Retina (tissue), 1 donor: ENCODE measurements at regions not wholly inside any gene's neighbourhood (a gene's known extent, or its start where the extent isn't known, plus 50 kb on each side); places are given as distances from the start of the nearest gene placed in this dataset.
A peak's percentile ranks its signal among the peaks of the same experiment; 100 is the strongest.
"Not testable (repeated sequence)": the region's sequence is repeated elsewhere in the genome, so short reads cannot be mapped to it uniquely, and the experiment has no call there.

ENCODE experiments used
- DNase-seq: peaks from one replicate; pipeline ENCODE4 v3.0.0-alpha.2; 2016

DNA sequence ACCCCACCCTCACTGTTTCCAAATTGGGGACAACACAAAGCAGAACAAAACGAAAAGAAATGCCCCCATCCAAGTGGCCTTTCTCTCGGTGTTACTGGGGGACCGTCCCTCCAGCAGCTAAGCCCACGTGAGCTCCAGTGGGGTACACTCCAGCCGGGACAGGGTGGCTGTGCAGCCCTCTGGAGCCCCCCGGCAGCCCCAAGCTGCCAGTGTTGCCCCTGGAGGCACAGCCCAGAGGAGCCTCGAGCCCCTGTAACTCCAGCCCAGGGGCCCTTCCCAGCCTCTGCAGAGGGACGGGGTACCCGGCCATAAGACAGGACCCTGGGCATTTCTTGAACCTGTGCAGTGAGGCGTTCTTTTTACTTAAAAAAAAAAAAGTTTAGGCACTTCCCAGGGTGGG is 124.5 kb upstream of the KCTD7 start:
- DNase-seq: no peak

DNA sequence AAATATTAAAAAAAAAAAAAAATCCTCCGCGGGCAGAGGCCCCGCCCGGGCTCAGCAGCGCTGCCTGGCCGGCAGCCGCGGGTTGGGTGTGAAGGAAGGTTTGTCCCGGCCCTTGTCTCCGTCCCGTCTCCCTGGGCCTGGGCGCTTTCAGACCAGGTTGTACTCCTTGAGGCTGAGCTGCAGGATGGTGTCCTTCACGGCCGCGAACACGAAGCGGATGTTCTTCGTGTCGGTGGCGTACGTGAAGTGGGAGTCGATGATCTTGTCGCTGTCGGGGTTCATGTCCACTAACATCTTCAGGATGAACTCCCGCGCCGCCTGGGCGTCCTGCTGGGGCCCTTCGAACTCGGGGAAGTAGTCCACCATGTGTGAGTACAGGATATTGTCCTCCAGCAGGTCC is 123.7 kb upstream of the KCTD7 start:
- no peak for DNase-seq

DNA sequence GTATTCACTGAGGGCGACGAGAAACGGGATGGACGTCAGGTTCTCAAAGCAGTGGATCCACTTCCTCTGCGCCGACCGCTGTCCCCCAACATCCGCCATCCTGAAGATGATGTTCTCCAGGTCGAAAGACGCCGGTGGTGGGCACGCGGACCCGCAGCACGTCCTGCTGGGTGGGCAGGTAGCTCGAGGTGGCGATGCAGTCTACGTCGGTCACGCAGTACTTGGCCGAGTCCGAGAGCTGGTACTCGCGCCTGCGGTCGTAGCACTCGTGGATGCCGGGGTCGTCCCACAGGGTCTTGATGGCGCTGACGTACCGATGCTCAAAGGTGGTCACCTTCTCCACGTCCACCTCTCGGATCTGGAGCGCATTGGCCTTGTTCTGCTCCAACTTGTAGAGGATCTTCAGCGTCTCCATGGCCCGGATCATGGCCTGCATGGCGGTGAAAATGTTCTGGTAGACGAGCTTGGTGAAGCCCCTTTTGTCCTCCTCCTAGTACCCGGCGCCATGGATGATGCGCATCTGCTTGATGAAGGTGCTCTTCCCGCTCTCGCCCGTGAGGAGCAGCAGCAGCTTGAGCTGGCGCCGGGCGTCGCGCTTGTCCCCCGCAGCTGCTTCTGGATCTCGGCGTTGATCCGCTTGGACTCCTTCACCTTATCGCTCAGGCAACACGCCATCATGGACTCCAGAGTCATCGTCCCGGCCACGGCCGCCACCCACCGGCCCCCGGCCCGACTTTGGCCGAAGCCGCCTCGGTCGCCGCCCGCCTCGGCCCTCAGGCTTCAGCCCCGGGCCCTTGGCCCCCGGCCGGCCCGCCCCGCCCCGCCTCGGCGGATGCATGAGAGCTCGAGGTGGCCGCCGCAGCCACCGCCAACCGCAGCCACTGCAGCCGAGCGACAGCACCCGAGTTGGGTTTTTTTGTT is 122.9 kb upstream of the KCTD7 start:
- DNase-seq: peak; percentile 64

DNA sequence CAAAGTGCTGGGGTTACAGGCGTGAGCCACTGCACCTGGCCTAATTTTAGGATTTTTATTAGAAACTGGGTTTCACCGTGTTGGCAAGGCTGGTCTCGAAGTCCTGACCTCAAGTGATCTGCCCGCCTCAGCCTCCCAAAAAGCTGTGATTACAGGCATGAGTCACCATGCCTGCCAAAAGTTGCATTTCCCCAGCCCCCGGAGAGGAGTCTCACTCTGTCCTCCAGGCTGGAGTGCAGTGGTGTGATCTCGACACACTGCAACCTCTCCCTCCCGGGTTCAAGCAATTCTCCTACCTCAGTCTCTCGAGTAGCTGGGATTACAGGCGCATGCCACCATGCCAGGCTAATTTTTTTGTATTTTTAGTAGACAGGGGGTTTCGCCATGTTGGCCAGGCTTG is 122.0 kb upstream of the KCTD7 start:
- not testable (repeated sequence) for DNase-seq

DNA sequence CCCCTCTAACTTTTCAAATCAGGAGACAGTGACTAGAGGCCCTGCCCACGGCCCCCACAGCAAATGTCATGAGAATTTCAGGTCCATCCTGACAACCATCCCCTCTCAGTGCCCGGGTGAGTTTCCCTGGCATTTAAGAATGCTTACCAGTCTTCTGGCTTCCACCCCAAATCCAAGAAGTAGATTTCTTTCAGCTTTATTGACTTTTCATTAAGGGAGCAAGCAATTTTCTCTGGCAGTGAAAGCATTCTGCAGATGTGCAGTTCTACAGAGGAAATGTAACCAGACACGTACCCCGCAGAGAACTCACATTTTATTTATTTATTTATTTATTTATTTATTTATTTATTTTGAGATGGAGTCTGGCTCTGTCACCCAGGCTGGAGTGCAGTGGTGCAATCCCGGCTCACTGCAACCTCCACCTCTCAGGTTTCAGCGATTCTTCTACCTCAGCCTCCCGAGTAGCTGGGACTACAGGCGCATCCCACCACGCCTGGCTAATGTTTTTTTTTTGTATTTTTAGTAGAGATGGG is 120.9 kb upstream of the KCTD7 start:
- DNase-seq: no peak

DNA sequence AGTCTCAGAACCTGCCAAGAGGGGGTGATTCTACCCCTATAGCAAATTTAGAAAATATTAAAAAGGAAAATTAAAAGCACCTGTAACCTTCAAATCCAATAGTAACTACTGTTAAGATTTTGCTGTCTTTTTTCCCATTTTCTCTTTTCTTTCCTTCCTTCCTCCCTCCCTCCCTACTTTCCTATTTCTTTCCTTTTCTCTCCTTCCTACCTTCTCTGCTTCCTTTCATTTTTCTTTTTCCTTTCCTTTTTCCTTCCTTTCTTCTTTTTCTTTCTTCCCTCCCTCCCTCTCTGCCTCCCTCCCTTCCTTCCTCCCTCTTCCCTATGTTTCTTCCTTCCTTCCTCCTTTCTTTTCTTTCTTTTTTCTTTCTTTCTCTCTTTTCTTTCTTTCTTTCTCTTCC is 120.2 kb upstream of the KCTD7 start:
- DNase-seq: no peak

DNA sequence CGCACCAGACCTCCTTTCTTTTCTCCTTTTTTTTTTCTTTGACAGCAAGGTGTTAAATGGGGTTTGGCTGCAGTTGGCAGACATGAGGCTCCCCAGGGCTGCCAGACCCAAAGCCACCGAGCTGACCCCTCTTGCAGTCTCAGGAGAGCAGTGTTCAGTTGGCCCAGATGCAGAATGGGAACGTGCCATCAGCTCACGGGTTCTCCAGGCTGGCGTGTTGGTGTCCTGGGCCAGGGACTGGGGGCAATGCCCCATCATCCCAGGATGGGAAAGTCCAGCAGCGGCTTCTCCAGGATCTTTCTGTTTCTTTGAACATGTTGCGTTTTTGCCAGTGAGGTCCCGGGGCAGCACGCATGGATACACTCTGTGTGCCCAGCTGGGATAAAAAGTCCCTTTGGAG is 114.6 kb upstream of the KCTD7 start:
- no peak for DNase-seq

DNA sequence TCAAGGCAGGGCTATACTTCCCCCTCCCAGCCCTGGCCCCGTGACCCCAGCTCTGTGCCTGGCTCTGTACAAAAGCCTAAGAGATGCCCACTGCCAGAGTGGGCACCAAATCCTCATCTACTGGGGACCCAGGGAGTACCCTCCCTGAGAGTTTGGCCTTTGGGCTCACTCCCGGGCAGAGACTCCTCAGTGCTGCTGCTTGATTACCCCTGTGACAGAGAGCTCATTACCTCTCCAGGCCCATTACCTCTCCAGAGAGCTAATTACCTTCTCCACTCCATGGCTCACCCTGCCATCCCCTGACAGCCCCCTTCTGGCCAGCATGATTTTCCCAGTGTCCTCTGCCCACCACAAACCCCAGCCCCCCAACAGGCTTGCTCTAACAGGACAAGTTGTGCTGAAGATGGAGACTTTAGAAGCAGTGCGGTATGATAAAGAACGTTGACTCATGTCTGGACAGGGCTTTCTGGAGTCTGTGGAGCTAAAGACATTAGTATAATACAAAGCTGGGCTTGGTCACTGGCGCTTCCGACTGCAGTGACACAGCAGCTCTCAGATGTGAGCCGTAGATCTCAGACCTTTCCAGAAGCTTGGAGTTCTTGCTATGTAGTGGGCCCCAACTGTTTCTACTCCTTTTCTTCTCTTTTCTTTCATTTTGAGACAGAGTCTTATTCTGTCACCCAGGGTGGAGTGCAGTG is 111.3 kb upstream of the KCTD7 start:
- DNase-seq: no peak

DNA sequence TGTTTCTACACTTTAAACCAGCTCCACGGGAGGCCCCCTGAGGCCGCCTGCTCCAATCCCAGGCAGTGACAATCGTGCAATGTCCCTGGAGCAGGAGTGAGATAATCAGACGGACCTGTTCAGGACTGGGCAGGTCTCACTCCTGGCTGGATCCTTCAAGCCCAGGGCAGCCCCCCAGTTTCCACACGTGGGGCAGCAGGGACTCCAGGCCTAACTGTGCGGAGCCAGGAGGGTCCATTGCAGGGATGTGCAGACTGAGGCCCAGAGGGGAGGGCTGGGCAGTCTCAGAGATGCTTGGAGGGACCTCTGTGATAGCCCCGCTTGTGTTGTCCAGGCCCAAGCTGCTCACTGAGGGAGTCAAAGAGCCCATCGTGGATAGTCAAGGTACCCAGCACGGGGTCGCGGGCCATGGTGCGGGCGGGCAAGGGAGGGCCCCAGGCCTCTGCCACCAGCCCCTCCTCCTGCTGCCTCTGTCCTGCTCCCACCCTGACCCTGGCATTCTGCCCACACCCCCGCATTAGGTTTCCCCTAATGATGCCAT is 110.5 kb upstream of the KCTD7 start:
- DNase-seq: no peak

DNA sequence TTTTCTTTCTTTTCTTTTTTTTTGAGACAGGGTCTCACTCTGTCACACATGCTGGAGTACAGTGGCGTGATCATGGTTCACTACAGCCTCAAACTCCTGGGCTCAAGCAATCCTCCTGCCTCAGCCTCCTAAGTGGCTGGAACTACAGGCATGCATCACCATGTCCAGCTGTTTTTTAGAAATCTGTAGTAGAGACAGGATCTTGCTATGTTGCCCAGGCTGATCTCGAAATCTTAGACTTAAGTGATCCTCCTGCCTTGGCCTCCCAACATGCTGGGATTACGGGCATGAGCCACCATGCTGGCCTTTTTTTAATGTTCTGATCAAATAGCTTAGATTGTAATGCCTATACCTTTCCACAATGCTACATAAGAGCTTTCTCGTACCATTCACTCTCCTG is 107.0 kb upstream of the KCTD7 start:
- no peak for DNase-seq

DNA sequence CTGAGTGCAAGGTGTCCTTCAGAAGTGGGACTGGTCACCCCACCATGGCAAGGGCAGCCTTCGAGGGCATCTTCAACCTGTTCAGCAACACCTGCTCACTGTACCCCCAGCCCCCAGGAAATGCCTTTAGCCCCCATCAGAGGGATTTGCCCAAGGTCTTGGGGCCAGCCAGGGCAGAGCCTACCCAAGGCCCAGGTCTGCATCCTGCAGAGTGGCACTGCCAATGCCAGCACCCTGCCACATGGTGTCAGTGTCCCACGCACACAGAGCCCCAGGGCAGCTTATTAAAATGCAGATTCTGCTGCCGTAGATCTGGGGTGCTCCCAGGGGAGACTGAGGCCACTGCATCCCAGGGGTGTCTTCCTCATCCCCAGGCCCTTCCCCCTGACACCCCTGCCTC is 106.2 kb upstream of the KCTD7 start:
- DNase-seq: no peak

DNA sequence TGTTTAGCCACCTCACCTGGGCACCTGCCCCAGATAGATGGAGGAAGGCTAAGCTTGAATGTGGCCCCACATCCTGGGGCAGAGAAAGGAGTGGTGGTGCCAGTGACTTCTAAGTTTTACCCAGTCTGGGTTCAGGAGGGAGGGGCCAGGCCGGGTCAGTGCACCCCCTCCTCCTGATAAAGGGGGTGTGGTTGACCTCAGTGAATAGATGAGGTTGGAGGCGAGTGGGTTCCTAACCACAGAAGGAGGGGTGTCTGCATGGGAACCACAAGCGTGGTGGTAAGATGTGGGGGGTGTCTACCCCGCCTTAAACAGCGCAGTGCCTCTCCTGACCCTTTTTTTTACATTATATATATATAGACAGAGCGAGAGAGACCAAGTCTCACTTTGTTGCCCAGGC is 105.3 kb upstream of the KCTD7 start:
- DNase-seq: no peak

DNA sequence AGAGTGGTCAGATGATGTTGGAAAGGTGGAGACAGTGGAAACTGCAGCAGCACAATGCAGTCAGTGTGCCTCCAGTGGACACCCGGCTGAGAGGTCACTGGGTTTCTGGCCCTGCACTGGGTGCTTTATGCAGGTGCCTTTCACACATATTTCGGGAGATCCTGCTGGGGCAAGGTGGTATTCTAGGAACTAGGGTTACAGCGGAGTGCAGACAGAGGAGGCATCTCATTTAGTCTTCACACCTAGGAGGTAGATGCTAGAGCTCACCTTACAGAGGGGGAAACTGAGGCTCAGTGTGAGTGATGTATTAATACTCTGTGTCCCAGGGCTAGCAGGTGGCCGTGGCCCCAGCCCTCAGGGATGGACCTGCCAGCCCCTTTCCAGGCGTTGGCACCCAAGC is 103.9 kb upstream of the KCTD7 start:
- DNase-seq: no peak

DNA sequence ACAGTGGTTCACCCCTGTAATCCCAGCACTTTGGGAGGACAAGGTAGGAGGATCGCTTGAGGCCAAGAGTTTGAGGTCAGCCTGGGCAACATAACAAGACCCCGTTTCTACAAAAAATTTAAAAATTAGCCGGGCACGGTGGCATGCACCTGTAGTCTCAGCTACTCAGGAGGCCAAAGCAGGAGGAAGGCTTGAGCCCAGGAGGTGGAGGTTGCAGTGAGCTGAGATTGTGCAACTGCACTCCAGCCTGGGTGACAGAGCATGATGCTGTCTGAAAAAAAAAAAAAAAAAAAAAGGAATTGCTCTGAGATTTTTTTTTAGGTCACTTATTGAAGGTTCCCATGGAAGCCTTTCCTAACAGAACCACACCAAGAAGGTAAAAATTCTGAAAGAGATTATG is 101.9 kb upstream of the KCTD7 start:
- DNase-seq: not testable (repeated sequence)

DNA sequence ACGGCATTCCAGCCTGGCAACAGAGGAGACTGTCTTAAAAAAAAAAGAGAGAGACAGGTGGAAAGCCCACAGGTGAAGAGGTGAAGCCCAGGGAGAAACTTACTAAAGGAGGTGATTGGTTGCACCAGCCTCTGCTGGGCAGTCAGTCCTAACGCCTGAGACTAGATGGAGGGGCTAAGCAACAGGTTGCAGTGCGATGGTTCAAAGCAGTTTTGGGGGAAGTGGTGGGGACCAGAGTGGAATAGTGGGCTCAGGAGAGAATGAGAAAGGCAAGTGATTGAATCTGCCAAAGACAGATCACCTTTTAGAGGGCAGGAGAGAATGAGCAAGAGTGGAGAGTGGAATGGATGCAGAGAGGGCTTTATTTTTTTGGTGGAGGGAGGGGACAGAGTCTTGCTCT is 100.0 kb upstream of the KCTD7 start:
- no peak for DNase-seq

DNA sequence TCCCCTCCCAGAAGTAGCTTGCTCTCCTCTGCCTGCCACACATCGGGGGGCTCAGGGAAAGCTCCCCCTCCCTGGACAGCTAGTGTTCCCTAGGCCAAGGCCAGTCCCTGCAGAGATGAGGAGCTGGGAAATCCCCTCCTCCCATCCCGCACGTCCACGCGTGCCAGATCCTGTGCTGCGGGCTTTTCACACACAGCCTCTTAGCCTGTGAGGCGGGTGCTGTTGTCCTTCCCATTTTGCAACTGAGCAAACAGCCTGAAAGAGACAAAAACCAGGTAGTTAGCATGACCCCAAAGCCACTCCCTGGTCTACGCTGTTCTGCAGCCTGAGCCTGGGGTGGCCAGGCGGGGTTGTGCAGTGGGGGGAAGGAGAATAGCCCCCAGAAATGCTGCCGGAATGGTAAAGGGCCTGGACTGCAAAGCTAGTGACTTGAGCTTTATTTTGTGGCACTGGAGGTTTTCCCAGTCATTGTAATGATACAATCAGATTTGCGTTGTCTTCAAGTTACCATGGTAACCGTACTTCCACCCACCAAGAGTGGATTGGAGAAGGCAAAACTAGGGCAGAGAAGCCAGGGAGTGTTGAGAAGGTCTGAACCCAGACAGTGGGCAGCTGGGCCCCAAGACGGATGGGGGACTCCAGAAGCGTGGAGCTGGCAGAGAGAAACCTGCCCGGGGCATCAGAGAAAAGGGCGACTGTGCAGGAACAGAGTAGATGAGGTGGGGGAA is 98.6 kb upstream of the KCTD7 start:
- no peak for DNase-seq

DNA sequence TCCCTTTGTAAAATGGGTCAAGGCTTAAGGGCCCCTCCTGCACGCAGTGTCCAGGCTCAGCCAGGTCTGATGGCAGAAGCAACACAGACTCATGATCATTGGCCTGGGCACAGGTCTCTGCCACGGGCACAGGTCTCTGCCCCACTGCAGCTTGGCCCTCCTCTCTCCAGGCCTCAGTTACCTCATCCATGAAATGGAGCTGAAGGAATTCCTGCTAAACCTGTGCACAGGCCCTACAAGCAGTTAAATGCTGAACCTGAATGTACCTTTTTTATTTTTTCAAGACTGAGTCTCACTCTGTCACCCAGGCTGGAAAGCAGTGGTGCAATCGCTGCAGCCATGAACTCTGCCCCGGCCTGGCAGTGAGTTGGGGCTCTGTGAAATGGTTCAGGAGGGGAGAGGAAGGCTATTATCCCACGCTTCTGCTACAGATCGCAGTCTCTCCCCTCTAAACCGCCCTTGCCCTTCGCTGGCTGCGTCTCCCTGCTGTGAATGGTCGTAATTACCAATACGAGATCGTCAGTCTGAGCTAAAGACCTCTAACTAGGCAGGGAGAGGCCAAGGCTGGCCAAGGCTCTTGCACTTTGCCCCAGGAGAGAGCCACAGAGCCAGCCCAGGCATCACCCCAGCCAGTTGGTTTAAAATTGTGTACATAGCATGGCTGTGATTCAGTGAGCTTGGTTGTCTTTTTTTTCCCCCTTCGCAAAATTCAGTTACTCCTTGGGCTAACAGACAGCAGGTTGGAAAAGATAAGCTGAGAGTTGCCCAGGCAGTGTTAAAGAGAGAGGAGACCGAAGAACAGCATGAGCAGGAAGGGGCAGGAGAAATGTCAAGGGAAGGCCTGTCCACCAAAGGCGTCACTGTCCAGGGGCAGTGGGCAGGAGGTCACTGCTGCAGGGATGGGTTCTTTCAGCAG is 93.0 kb upstream of the KCTD7 start:
- DNase-seq: no peak

DNA sequence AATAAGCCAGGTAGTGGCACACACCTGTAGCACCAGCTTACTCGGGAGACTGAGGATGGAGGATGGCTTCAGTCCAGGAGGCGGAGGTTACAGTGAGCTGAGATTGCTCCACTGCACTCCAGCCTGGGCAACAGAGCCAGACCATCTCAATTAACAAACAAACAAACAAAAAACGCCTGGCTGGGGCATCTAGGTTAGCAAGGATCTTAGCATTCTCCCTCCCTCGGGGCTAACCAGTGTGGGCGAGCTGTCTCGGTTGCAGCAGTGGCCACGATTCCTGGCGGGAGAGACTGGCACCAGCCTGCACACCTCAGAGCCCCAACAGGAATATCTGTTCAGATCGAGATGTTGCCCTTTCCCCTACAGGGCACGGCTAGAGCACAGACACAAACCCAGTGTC is 91.3 kb upstream of the KCTD7 start:
- no peak for DNase-seq

DNA sequence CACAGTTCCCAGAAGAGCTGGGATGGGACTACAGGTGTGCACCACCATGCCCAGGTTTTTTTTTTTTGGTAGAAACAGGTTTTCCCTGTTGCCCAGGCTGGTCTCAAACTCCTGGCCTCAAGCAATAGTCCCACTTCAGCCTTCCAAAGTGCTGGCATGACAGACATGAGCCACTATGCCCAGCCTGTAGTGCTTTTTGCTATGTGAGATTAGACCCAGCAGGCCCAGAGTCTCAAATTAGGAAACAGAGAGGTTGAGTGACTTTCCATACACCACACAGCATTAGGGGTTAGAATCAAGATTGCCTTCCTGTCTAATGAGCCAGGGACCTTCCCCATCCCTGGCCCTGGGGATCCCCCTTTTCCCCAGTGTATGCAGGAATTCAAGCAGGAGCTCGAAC is 90.8 kb upstream of the KCTD7 start:
- no peak for DNase-seq

DNA sequence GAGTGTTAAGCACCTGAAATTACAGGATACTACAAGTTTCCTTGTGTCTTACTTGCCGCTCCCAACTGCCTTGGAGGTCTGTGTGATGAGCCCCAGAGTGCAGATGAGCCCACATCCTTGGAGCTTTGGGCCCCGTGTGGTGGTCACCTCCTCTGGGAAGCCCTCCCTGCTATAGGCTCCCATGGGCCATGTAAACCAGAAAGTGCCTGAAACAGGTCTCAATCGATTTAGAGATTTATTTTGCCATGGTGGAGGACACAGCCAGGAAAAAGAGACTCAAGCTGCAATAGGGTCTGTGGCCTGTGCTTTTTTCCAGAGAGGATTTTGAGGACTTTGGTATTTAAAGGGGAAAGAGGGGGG is 89.4 kb upstream of the KCTD7 start:
- no peak for DNase-seq

DNA sequence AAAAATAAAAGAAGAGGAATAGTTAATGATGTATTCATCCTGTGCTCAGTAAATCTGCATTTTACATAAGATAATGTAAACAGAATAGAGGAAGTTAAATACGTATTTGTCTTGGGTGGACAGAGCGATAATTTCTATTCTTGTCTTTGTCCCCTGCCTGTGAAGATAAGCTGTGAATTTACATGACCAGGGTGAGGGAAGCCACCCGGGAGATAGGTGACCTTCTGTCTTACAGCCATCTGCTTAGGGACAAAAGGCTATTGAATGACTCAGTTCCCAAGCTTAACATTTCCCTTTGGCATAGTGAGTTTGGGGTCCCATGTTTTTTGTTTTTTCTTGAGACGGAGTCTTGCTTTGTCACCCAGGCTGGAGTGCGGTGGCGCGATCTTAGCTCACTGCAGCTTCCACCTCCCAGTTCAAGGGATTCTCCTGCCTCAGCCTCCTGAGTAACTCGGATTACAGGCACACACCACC is 88.7 kb upstream of the KCTD7 start:
- DNase-seq: no peak

DNA sequence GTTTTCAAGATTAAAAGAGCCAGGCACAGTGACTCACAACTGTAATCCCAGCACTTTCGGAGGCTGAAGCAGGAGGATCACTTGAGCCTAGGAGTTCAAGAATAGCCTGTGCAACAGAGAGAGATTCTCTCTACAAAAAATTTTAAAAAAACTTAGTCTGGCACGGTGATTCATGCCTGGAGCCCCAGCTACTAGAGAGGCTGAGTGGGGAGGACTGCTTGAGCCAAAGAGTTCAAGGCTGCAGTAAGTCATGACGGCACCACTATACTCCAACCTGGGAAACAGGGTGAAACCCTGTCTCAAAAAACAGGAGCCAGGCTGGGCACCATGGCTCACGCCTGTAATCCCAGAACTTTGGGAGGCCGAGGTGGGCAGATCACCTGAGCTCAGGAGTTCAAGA is 86.6 kb upstream of the KCTD7 start:
- no peak for DNase-seq
